ENCODE measurements at regions not wholly inside any gene's neighbourhood (a gene's known extent, or its start where the extent isn't known, plus 50 kb on each side); places are given as distances from the start of the nearest gene placed in this dataset.
"Not testable (repeated sequence)": the region's sequence is repeated elsewhere in the genome, so short reads cannot be mapped to it uniquely, and the experiment has no call there.

GRCh38 chrX:34320424-34320823 is 188.3 kb upstream of the FAM47A start:
- TF ChIP-seq CTCF (IDR thresholded peaks at IDR 0.05 in 2 of 3, conservative IDR thresholded peaks at IDR 0.05 in 1 of 3; ENCODE audit: insufficient read depth in 2 of 3, low read depth in 1 of 3, low read length in 3 of 3); FOXM1 (IDR thresholded peaks at IDR 0.05; ENCODE audit: low read depth); FOXM1 (CRISPR knock-in tag; IDR thresholded peaks at IDR 0.05; ENCODE audit: low read depth); ELF4 (CRISPR knock-in tag; IDR thresholded peaks at IDR 0.05); NFXL1 (CRISPR knock-in tag; IDR thresholded peaks at IDR 0.05); TAF1 (IDR thresholded peaks at IDR 0.05; ENCODE audit: control insufficient read depth, extremely low read depth, insufficient read depth, low read length, severe bottlenecking); PYGO2 (tag; IDR thresholded peaks at IDR 0.05): not testable (repeated sequence)

Data from K562 (cell line).